ENCODE measurements at regions not wholly inside any gene's neighbourhood (a gene's known extent, or its start where the extent isn't known, plus 50 kb on each side); places are given as distances from the start of the nearest gene placed in this dataset.

DNA sequence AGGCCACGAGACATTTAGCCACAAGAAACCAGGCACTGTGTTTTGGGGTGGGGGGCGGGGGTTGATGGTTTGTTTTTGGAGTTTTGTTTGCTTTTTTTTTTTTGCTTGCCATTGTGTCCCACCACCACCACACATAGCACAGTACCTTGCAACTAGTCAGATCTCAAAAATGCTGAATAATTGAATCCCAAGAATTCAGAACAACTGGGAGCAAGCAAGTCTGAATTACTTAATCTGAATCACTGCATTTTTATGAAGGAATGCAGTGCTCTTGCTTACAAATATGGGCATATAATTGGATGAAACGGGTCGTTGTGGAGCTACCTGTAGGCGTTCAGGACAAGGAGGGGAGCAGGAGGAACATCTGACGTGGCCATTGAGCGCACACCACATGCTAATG, 151.5 kb upstream of the CDYL start:
- ATAC-seq, result no peak
- TF ChIP-seq, protein P1, sequence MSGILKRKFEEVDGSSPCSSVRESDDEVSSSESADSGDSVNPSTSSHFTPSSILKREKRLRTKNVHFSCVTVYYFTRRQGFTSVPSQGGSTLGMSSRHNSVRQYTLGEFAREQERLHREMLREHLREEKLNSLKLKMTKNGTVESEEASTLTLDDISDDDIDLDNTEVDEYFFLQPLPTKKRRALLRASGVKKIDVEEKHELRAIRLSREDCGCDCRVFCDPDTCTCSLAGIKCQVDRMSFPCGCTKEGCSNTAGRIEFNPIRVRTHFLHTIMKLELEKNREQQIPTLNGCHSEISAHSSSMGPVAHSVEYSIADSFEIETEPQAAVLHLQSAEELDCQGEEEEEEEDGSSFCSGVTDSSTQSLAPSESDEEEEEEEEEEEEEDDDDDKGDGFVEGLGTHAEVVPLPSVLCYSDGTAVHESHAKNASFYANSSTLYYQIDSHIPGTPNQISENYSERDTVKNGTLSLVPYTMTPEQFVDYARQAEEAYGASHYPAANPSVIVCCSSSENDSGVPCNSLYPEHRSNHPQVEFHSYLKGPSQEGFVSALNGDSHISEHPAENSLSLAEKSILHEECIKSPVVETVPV (CRISPR knock-in tag; IDR thresholded peaks at IDR 0.05), result no peak
- no peak for TF ChIP-seq ARNTL (CRISPR knock-in tag; IDR thresholded peaks at IDR 0.05; ENCODE audit: borderline replicate concordance, low read depth)
- no peak for TF ChIP-seq ESRRG (CRISPR knock-in tag; IDR thresholded peaks at IDR 0.05)
- TF ChIP-seq ZNF565 (CRISPR knock-in tag; conservative IDR thresholded peaks at IDR 0.05; ENCODE audit: low read depth), result no peak
- TF ChIP-seq SNAI2 (CRISPR knock-in tag; IDR thresholded peaks at IDR 0.05), result no peak
- no peak for TF ChIP-seq BACH2 (CRISPR knock-in tag; IDR thresholded peaks at IDR 0.05; ENCODE audit: borderline replicate concordance)
- no peak for TF ChIP-seq CREB5 (CRISPR knock-in tag; IDR thresholded peaks at IDR 0.05; ENCODE audit: low read depth)
- TF ChIP-seq GLIS3 (CRISPR knock-in tag; IDR thresholded peaks at IDR 0.05), result no peak
- no peak for TF ChIP-seq ZNF70 (CRISPR knock-in tag; IDR thresholded peaks at IDR 0.05)
- TF ChIP-seq ZNF8 (CRISPR knock-in tag; IDR thresholded peaks at IDR 0.05), result no peak
- TF ChIP-seq ZFP3 (CRISPR knock-in tag; IDR thresholded peaks at IDR 0.05), result no peak
- TF ChIP-seq, protein P2, sequence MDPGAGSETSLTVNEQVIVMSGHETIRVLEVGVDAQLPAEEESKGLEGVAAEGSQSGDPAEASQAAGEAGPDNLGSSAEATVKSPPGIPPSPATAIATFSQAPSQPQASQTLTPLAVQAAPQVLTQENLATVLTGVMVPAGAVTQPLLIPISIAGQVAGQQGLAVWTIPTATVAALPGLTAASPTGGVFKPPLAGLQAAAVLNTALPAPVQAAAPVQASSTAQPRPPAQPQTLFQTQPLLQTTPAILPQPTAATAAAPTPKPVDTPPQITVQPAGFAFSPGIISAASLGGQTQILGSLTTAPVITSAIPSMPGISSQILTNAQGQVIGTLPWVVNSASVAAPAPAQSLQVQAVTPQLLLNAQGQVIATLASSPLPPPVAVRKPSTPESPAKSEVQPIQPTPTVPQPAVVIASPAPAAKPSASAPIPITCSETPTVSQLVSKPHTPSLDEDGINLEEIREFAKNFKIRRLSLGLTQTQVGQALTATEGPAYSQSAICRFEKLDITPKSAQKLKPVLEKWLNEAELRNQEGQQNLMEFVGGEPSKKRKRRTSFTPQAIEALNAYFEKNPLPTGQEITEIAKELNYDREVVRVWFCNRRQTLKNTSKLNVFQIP (CRISPR knock-in tag; IDR thresholded peaks at IDR 0.05; ENCODE audit: borderline replicate concordance, low read depth), result no peak
- TF ChIP-seq, protein P3, sequence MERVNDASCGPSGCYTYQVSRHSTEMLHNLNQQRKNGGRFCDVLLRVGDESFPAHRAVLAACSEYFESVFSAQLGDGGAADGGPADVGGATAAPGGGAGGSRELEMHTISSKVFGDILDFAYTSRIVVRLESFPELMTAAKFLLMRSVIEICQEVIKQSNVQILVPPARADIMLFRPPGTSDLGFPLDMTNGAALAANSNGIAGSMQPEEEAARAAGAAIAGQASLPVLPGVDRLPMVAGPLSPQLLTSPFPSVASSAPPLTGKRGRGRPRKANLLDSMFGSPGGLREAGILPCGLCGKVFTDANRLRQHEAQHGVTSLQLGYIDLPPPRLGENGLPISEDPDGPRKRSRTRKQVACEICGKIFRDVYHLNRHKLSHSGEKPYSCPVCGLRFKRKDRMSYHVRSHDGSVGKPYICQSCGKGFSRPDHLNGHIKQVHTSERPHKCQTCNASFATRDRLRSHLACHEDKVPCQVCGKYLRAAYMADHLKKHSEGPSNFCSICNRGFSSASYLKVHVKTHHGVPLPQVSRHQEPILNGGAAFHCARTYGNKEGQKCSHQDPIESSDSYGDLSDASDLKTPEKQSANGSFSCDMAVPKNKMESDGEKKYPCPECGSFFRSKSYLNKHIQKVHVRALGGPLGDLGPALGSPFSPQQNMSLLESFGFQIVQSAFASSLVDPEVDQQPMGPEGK (CRISPR knock-in tag; IDR thresholded peaks at IDR 0.05; ENCODE audit: borderline replicate concordance), result no peak
- no peak for TF ChIP-seq ZFP30 (CRISPR knock-in tag; IDR thresholded peaks at IDR 0.05)

GRCh38 chr6:4620284-4621151, 155.7 kb upstream of the CDYL start:
- no peak for ATAC-seq
- TF ChIP-seq PPARA (CRISPR knock-in tag; IDR thresholded peaks at IDR 0.05; ENCODE audit: borderline replicate concordance) (no peak), ZNF8 (CRISPR knock-in tag; IDR thresholded peaks at IDR 0.05) (no peak), ZNF70 (CRISPR knock-in tag; IDR thresholded peaks at IDR 0.05) (no peak), SNAI2 (CRISPR knock-in tag; IDR thresholded peaks at IDR 0.05) (no peak), GLIS3 (CRISPR knock-in tag; IDR thresholded peaks at IDR 0.05) (no peak), ZFP3 (CRISPR knock-in tag; IDR thresholded peaks at IDR 0.05) (no peak), TOX (CRISPR knock-in tag; IDR thresholded peaks at IDR 0.05; ENCODE audit: borderline replicate concordance) (no peak), RARB (CRISPR knock-in tag; IDR thresholded peaks at IDR 0.05) (no peak), TCF4 (CRISPR knock-in tag; IDR thresholded peaks at IDR 0.05; ENCODE audit: borderline replicate concordance) (no peak), BACH2 (CRISPR knock-in tag; IDR thresholded peaks at IDR 0.05; ENCODE audit: borderline replicate concordance) (no peak), ARNTL (CRISPR knock-in tag; IDR thresholded peaks at IDR 0.05; ENCODE audit: borderline replicate concordance, low read depth) (no peak), ISL1 (CRISPR knock-in tag; IDR thresholded peaks at IDR 0.05) (no peak), CREB5 (CRISPR knock-in tag; IDR thresholded peaks at IDR 0.05; ENCODE audit: low read depth) (no peak), ESRRG (CRISPR knock-in tag; IDR thresholded peaks at IDR 0.05) (no peak), OSR1 (CRISPR knock-in tag; IDR thresholded peaks at IDR 0.05) (no peak)
- TF ChIP-seq, protein P2 (CRISPR knock-in tag; IDR thresholded peaks at IDR 0.05; ENCODE audit: borderline replicate concordance, low read depth), result no peak
- TF ChIP-seq, protein P3 (CRISPR knock-in tag; IDR thresholded peaks at IDR 0.05; ENCODE audit: borderline replicate concordance), result no peak
- TF ChIP-seq, protein P1 (CRISPR knock-in tag; IDR thresholded peaks at IDR 0.05), result no peak
- TF ChIP-seq, protein P4, sequence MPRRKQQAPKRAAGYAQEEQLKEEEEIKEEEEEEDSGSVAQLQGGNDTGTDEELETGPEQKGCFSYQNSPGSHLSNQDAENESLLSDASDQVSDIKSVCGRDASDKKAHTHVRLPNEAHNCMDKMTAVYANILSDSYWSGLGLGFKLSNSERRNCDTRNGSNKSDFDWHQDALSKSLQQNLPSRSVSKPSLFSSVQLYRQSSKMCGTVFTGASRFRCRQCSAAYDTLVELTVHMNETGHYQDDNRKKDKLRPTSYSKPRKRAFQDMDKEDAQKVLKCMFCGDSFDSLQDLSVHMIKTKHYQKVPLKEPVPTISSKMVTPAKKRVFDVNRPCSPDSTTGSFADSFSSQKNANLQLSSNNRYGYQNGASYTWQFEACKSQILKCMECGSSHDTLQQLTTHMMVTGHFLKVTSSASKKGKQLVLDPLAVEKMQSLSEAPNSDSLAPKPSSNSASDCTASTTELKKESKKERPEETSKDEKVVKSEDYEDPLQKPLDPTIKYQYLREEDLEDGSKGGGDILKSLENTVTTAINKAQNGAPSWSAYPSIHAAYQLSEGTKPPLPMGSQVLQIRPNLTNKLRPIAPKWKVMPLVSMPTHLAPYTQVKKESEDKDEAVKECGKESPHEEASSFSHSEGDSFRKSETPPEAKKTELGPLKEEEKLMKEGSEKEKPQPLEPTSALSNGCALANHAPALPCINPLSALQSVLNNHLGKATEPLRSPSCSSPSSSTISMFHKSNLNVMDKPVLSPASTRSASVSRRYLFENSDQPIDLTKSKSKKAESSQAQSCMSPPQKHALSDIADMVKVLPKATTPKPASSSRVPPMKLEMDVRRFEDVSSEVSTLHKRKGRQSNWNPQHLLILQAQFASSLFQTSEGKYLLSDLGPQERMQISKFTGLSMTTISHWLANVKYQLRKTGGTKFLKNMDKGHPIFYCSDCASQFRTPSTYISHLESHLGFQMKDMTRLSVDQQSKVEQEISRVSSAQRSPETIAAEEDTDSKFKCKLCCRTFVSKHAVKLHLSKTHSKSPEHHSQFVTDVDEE (CRISPR knock-in tag; IDR thresholded peaks at IDR 0.05), result no peak

Data from SK-N-SH treated with all-trans-retinoic acid at 6 μM for 48 hours (cell line).